GM18951 (cell line): ENCODE measurements at regions not wholly inside any gene's neighbourhood (a gene's known extent, or its start where the extent isn't known, plus 50 kb on each side); places are given as distances from the start of the nearest gene placed in this dataset.
"Not testable (repeated sequence)": the region's sequence is repeated elsewhere in the genome, so short reads cannot be mapped to it uniquely, and the experiment has no call there.

Experiments
- POLR2A ChIP-seq: IDR thresholded peaks from 4 replicates; pipeline ENCODE4 v1.6.1; 2011; ENCODE audit warnings: mild to moderate bottlenecking; ENCODE audit not compliant: insufficient read length, insufficient read depth; ENCODE audit errors: extremely low read depth
- in situ Hi-C: fragments of 300-500 bp; cut with MboI; formaldehyde crosslinking; loops from one replicate; pipeline ENCODE4 v1.12.0; 2022; ENCODE audit warnings: low sequenced_read_pairs, mixed read lengths, inconsistent platforms; ENCODE audit not compliant: unreplicated experiment

DNA sequence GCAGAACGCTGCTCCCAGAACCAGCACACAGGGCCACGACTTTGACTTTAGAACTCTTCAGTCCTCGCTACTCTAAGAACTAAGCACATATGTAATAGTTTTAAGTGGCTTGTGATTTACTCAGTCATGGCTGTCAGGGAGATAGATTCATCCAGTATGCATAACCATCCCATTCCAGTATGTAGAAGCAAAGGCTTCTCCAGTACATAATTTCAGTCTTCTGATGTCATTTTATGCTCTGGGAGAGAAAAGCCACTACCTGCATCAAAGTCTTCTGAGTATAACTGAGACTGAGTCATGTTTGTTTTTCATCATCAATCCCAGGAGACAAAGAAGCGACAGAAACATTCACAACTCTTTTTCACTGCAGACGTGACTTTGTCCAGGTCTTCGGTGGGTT lies 885.7 kb downstream of the PLA2G4A start:
- in situ Hi-C loops, result no loop called here
- no peak for TF ChIP-seq POLR2A

DNA sequence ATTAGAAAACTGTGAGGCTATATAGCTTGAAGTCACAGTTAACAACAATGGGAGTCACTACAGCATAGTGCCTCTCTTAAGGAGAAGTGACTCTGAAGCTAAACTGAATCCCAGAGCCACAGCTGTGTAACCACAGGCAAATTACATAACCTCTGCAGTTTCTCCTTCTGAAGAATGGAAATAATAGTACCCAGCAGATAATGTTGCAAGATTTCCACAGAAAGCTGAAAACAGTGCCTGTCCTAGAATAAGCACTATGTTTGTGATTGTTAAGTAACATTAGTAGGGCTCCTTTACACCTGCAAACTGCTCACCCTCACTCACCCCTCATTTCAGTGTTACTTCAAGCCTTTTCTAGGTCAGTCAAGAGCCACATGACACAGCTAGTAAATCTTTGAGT lies 886.7 kb downstream of the PLA2G4A start:
- TF ChIP-seq POLR2A, result no peak
- in situ Hi-C loops, result no loop called here

DNA sequence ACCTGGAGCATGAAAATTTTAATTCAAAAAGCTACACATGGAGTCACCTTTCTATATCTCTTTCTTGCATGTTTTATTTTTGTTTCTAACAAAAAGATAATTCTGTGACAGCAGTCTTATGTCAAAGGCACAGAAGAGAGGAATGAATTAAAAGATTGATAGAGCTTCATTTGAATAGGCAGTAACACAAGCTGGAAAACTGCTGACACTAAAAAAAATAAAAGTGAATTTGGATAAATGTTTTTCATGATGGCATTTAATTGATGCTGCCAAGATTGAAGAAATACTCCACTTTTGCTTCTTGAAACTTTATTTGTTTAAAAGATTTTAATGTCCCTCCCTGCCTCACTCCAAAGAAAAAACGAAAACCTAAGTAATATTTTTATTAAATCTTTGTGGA lies 887.4 kb downstream of the PLA2G4A start:
- TF ChIP-seq POLR2A, result no peak
- in situ Hi-C loops, result no loop called here

DNA sequence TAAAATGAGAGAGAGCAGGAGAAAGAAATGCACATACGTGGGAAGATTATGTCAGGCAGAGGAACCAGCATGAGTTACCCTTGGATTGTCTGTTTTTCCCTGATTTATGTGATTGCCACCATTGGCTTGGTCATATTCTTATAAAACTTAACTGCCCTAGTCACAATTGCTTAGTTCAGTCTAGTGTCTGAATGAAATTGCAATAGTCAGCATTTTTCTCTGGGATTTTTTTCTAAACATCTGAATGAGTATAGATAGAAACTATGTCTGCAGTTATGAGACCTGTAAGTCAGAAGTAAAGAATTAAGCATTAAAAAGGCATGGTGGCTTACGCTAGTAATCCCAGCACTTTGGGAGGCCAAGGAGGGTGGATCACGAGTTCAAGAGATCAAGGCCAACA lies 889.8 kb downstream of the PLA2G4A start:
- no peak for TF ChIP-seq POLR2A
- in situ Hi-C loops, result no loop called here

DNA sequence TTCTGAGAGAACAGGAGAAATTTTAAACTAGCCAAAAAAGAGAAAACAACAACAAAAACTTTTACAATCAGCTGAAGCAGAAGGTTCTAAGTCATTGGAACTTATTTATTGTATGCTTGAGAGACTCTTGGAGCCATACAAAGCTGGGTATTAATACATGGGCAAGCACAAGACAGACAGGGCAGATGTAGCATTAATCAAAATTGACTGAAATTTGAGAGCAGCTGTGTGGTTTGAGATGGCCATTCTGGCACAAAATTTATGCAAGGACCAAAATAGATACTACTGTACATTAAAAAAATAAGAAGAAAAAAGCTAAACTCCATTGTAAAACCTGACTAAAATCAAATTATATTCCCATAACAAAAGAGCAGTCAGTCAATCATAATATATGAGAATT lies 892.5 kb downstream of the PLA2G4A start:
- no peak for TF ChIP-seq POLR2A
- in situ Hi-C loops, result no loop called here

DNA sequence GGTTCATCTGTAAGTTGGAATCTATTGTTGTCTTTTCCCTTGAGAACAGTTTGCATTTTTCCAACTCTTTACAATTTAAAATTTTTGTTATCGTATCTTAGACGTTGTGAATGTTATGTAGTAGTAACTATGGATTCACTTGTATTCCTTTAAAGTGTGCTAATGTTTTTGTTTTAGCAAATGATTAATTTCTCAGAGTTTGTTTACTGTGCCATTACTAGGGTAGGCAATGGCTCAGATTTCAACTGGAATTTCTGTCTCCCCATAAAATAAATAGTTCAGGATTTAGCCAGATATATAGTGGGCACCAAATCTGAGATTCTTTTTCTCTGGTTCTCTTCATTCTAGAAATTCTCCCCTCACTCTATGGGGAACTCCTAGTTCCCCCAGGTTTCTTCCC lies 896.5 kb downstream of the PLA2G4A start:
- TF ChIP-seq POLR2A, result no peak
- in situ Hi-C loops, result no loop called here

DNA sequence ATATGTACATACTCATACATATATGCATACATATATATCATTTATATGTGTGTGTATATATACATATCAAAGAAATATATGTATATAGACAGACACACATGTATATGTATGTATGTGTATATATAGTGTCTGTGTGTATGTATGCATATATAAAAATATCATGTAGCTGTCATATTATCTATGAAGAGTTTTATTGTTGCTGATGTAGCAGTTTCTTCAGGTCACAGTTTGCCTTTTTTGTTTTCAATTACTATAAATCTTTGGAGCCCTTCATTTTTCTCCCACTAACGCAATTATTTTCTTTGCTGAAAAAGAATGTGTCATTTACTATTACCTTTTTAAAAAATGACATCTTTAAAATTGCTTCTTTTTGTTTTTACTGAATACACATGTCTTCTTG lies 904.5 kb downstream of the PLA2G4A start:
- in situ Hi-C loops, result no loop called here
- TF ChIP-seq POLR2A, result no peak

DNA sequence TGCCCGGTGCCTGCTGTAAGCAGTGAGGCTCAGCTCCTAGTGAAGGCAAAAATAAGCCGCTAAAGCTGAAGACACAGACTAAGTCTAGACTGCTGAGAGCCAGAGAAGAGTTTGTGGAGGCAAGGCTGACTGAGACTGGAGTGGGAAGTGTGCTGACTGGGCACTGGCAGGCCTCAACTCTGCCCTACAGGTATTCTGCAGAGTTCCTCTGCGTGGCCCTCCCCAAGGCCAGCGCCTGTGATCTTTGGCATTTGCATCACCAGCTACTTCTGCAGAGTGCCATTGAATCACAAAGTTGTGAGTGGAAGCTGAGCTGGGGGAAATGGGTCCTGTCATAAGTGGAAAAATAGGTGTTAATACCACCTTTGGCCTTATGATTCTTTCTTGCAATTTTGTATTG lies 905.7 kb downstream of the PLA2G4A start:
- in situ Hi-C loops, result no loop called here
- no peak for TF ChIP-seq POLR2A

DNA sequence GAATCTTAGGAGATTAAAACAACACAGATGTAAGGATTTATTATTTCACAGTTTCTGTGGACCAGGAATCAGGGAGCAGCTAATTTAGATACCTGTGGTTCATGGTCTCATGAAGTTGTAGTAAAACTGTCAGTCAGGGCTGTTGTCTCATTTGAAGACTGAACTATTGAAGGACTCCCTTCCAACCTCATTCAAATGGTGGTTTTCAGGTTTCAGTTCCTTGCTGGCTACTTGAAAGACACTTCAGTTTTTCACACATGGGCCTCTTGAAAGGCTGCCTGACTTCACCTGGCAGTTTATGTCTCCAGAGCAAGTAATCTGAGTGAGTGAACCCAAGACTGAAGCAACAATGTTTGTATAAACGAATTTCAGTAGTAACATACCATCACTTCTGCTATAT lies 915.9 kb downstream of the PLA2G4A start:
- in situ Hi-C loops, result no loop called here
- TF ChIP-seq POLR2A, result no peak

DNA sequence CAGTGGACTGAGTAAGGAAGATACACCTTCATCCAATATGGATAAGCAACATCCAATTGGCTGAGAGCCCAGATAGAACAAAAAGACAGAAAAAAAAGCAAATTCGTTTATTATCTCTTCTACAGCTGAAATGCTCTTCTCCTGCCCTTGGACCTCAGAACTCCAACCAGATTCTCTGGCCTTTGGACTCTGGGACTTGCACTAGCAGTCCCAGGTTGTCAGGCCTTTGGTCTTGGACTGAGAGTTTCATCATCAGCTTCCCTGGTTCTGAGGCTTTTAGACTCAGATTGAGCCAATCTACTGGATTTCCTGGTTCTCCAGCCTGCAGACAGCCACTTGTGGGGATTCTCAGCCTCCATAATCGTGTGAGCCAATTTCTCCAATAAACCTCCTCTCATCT lies 926.8 kb downstream of the PLA2G4A start:
- TF ChIP-seq POLR2A, result no peak
- in situ Hi-C loops, result no loop called here

DNA sequence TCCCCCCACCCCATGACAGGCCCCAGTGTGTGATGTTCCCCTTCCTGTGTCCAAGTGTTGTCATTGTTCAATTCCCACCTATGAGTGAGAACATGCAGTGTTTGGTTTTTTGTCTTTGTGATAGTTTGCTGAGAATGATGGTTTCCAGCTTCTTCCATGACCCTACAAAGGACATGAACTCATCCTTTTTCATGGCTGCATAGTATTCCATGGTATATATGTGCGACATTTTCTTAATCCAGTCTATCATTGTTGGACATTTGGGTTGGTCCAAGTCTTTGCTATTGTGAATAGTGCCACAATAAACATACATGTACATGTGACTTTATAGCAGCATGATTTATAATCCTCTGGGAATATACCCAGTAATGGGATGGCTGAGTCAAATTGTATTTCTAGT lies 927.9 kb downstream of the PLA2G4A start:
- in situ Hi-C loops, result not testable (repeated sequence)

DNA sequence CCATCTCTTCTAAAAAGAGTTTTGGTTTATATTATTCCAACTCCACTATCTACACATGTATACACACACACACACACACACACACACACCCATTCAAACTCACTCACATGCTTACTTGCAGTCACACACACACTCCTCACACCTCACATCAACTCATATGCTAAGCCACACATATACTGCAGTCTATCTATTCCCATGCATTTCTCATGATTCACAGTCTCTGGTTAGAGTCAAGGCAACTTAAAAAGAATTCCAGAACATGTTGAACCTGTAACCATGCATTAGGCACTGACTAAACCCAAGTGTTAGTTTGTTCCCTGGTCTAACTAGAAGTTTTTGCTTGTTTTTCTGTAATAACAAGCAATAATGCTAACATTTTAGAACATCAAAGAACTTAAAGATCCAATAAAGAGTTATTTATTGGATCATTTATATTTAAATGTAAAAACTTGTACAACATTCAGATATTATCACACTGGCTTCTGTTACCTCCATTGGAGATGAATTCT lies 931.1 kb downstream of the PLA2G4A start:
- no peak for TF ChIP-seq POLR2A
- in situ Hi-C loops, result no loop called here

DNA sequence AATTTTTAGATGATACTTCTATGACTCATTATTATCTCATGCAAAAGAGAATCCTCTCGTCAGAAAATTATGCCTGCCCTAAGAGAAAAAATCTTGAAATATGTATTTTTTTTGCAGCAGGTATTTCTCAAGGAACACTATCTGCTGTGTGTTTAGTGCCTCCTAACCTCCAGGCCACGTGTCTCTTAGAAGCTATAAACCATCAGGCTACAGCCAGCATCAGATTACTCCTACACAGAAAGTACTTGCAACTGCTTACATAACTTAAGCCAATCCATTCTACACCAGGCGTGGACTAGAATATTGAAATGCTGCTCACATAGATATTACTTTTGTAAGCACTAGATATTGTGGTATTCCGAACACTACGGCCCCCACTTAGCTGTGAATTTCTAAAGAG lies 933.4 kb downstream of the PLA2G4A start:
- in situ Hi-C loops, result no loop called here

DNA sequence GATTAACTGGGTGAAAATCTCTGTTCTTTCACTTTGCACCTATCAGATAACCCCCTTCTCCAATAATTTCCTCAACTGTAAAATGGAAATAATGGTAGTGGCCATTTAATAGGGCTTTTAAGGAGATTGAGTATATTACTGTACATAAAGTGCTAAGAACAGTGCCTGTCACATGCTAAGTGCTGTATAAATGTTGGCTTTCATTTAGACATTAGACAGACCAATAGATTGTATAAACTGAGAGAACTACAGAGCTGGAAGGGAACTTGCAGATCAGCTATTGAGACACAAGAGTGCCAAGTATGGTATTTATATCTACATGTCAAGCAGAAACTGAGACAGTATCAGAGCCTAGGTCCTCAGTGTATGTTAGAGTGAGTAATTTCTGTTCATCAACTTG lies 934.7 kb downstream of the PLA2G4A start:
- in situ Hi-C loops, result no loop called here
- TF ChIP-seq POLR2A, result no peak

More for the DNA sequence above, 933.4 kb downstream of the PLA2G4A start:
- TF ChIP-seq POLR2A, result no peak

DNA sequence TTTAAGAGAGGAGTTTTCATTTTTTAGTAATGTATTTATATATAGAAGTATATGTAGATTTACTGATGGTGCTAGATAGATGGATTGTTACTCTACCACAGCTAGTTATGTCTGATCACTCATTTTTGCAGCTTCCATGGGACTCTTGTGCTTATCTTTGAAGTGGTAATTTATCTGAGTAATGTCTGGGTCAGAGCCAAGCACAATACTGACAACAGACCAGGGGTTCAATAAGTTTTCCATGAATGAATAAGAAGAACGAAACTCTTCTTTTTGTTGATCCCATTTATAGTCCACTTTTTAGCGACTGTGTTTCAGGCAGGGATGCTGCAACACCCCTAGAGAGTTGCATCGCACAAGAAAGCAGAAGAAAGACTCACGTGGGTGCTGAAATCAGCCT lies 935.2 kb downstream of the PLA2G4A start:
- in situ Hi-C loops, result no loop called here
- TF ChIP-seq POLR2A, result no peak
